ENCODE measurements at regions not wholly inside any gene's neighbourhood (a gene's known extent, or its start where the extent isn't known, plus 50 kb on each side); places are given as distances from the start of the nearest gene placed in this dataset.
"Not testable (repeated sequence)": the region's sequence is repeated elsewhere in the genome, so short reads cannot be mapped to it uniquely, and the experiment has no call there.

DNA sequence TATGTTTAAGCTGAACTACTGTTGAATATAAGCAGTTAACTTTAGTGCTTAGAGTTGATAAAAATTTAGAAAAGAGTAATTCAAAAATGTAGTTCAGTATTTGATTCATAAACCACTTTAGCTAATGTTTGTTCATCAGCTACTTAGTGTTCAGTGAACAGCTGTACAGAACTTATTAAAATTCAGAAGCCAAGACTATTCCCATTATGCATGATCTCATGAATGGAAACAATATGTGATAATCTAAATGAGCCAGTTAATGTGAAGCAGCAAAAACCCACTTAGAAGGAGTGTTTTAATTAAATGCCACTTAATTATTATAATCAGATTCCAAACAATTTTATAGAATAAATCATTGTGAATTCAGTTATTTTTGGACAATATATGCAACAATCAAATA is 92.9 kb upstream of the NEGR1 start:
- Mint-ChIP-seq H3K4me1 (no peaks in the 10 kb centered on the region), H3K9me3 (peaks cover 5% of the 10 kb centered on the region), H3K4me3 (no peak overlapping the region), H3K27ac (no peak overlapping the region), H3K36me3 (no peaks in the 10 kb centered on the region), H3K27me3 (no peaks in the 10 kb centered on the region)
- no peak for DNase-seq
- CTCF ChIA-PET = no interaction called here

DNA sequence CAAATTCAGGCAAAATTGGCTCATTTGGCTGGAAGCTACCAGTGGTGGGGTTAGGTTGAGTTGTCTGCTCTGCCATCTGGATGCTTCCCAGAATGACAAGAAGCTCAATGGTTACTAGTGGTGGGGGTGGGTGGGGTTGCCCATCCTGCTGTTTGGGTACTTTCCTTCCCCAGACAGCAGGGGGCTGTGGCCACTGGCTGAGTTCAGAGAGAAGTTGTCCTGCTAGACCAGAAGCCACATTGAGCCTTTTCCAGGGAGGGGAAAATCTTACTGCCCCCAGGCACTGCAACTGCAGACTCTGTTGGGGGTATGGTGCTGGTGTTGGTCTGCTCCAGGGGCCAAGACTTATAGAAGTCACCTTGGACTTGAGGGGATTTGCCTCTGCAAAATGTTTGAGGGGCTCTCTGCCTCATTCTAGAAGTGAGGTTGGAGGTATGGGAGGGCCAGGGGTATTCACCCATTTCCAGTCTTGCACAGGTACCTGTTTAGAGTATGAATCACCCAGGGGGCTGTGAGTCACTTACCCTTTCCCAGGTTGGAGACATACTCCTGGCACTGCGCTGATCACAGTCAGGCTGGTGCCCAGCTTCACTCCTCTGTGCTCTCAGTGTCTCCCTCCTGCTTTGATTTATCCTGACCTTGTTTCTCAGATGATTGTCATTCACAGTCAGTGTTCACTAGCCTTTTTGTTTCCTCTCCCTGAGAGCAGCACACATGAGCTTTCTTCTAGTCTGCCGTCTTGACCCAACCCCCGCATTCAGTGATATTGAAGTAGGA is 89.1 kb upstream of the NEGR1 start:
- Mint-ChIP-seq H3K27ac (no peak overlapping the region), H3K9me3 (peaks cover 3% of the 10 kb centered on the region), H3K36me3 (no peaks in the 10 kb centered on the region), H3K4me3 (no peak overlapping the region), H3K27me3 (no peaks in the 10 kb centered on the region), H3K4me1 (peaks cover 2% of the 10 kb centered on the region)
- DNase-seq = no peak
- CTCF ChIA-PET = no interaction called here

DNA sequence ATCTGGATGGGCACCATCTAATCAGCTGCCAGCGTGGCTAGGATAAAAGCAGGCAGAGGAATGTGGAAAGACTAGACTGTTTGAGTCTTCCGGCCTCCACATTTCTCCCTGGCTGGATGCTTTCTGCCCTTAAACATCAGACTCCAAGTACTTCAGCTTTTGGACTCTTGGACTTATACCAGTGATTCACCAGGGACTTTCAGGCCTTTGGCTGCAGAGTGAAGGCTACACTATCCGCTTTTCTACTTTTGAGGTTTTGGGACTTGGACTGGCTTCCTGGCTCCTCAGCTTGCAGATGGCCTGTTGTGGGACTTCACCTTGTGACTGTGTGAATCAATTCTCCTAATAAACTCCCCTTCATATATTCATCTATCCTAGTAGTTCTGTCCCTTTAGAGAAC is 88.5 kb upstream of the NEGR1 start:
- H3K27ac Mint-ChIP-seq, H3K4me1 Mint-ChIP-seq, CTCF ChIA-PET, H3K4me3 Mint-ChIP-seq, H3K9me3 Mint-ChIP-seq, DNase-seq, H3K27me3 Mint-ChIP-seq, H3K36me3 Mint-ChIP-seq: not testable (repeated sequence)

DNA sequence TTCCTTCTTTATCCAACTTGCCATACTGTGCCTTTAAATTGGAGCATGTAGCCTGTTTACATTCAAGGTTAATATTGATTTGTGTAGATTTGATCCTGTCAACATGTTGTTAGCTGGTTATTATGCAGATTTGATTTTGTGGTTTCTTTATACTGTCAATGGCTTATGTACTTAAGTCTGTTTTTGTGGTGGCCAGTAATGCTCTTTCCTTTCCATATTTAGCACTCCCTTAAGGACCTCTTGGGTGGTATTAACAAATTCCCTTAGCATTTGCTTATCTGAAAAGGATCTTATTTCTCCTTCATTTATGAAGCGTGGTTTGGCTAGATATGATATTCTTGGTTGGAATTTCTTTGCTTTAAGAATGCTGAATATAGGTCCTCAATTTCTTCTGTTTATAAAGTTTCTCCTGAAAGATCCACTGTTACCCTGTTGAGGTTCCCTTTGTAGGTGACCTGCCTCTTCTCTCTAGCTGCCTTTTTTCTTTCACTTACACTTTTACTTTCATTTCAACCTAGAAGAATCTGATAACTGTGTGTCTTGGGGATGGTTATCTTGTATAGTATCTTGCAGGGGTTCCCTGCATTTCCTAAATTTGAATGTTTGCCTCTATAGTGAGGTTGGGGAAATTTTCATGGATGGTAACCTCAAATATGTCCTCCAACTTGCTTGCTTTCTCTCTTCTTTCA is 86.9 kb upstream of the NEGR1 start:
- Mint-ChIP-seq H3K27me3 (no peaks in the 10 kb centered on the region), H3K4me1 (peaks cover 2% of the 10 kb centered on the region), H3K27ac (no peak overlapping the region), H3K4me3 (no peak overlapping the region), H3K36me3 (no peaks in the 10 kb centered on the region), H3K9me3 (peaks cover 3% of the 10 kb centered on the region)
- CTCF ChIA-PET = no interaction called here
- no peak for DNase-seq

GRCh38 chr1:72366466-72366865 is 84.1 kb upstream of the NEGR1 start:
- Mint-ChIP-seq H3K36me3 (no peaks in the 10 kb centered on the region), H3K9me3 (peaks cover 3% of the 10 kb centered on the region), H3K27ac (no peak overlapping the region), H3K4me1 (peaks cover 2% of the 10 kb centered on the region), H3K4me3 (no peak overlapping the region), H3K27me3 (no peaks in the 10 kb centered on the region)
- CTCF ChIA-PET = no interaction called here
- DNase-seq = no peak

DNA sequence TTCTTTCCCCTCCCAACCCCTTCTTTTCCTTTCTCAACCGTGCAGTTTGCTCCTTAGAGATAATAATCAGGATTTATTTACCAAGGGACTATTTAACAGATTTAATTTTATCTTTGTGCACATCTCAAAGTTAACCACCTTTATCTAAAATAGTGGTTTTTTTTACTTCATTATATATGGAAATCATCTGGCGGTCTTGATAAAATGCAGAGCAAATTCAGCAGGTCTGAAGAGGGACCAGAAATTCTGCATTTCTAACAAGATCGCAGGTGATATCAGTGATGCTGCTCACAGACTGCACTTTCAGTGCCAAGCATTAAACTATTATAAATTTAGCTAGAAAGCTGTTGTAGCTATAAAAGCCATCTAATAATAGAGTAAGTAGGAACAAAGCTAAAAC is 83.4 kb upstream of the NEGR1 start:
- DNase-seq = no peak
- no peak overlapping the region for H3K27ac Mint-ChIP-seq
- H3K9me3 Mint-ChIP-seq = peaks cover 3% of the 10 kb centered on the region
- CTCF ChIA-PET = no interaction called here
- no peaks in the 10 kb centered on the region for H3K36me3 Mint-ChIP-seq
- peaks cover 2% of the 10 kb centered on the region for H3K4me1 Mint-ChIP-seq
- no peaks in the 10 kb centered on the region for H3K27me3 Mint-ChIP-seq
- H3K4me3 Mint-ChIP-seq = no peak overlapping the region

GRCh38 chr1:72362538-72362937 is 80.2 kb upstream of the NEGR1 start:
- Mint-ChIP-seq H3K27ac (no peak overlapping the region), H3K4me1 (no peaks in the 10 kb centered on the region), H3K27me3 (no peaks in the 10 kb centered on the region), H3K36me3 (no peaks in the 10 kb centered on the region), H3K9me3 (no peaks in the 10 kb centered on the region), H3K4me3 (no peak overlapping the region)
- no peak for DNase-seq
- CTCF ChIA-PET = no interaction called here

DNA sequence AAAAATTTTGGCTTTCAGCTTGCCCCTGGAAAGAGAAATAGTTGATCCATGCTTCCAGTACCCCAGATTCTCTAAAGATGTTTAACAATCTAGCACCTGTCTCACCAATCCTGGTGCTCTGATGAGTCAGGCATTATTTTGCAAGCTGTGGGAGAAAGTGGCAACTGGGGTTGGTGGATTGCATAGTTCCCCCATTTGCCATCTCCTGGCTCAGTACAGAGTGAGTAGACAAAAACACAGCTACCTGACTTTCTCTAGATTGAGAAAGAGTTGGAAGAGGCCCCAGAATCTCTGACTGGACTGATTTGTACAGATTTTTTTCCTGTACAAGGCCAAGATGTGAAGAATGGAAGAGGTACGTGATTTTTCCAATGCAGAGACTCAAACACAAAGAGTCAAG is 75.1 kb upstream of the NEGR1 start:
- Mint-ChIP-seq H3K27me3 (no peaks in the 10 kb centered on the region), H3K4me3 (no peak overlapping the region), H3K4me1 (no peaks in the 10 kb centered on the region), H3K9me3 (no peaks in the 10 kb centered on the region), H3K36me3 (no peaks in the 10 kb centered on the region), H3K27ac (no peak overlapping the region)
- DNase-seq = no peak
- CTCF ChIA-PET = no interaction called here

DNA sequence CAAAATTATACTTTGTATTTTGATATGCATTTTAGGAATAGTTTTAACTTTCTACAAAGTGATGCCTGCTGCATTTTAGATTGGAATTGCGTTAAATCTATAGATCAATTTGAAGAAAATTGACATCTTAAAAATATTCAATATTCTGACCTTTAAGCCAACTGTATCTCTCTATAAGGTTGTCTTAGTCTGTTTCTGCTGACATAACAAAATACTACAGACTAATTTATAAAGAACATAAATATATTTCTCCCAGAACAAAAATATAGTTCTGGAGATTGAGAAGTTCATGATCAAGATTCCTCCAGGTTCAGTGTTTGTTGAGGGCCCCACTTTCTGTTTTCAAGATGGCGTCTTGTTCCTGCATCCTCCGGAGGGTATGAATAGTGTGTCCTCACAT is 73.6 kb upstream of the NEGR1 start:
- CTCF ChIA-PET = no interaction called here
- Mint-ChIP-seq H3K4me1 (no peaks in the 10 kb centered on the region), H3K27ac (no peak overlapping the region), H3K9me3 (no peaks in the 10 kb centered on the region), H3K4me3 (no peak overlapping the region), H3K36me3 (no peaks in the 10 kb centered on the region), H3K27me3 (no peaks in the 10 kb centered on the region)
- no peak for DNase-seq

- Mint-ChIP-seq H3K9me3 (no peaks in the 10 kb centered on the region), H3K27me3 (no peaks in the 10 kb centered on the region), H3K27ac (no peak overlapping the region), H3K4me3 (no peak overlapping the region), H3K36me3 (no peaks in the 10 kb centered on the region), H3K4me1 (no peaks in the 10 kb centered on the region)
- DNase-seq = no peak
- CTCF ChIA-PET = no interaction called here
These were observed 59.3 kb upstream of the NEGR1 start for GRCh38 chr1:72341661-72342060.

DNA sequence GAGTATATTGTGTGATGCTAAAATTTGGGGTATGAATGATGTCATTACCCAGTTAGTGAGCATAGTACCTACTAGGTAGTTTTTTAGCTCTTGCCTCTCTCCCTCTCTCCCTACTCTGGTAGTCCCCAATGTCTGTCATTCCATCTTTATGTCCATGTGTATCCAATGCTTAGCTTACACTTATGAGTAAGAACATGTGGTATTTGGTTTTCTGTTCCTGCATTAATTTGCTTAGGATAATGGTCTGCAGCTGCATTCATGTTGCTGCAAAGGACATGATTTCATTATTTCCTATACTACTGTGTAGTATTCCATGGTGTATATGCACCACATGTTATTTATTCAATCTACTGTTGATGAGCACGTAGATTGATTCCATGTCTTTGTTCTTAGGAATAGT is 54.4 kb upstream of the NEGR1 start:
- Mint-ChIP-seq H3K4me1 (no peaks in the 10 kb centered on the region), H3K27me3 (no peaks in the 10 kb centered on the region), H3K27ac (no peak overlapping the region), H3K36me3 (no peaks in the 10 kb centered on the region), H3K9me3 (no peaks in the 10 kb centered on the region), H3K4me3 (no peak overlapping the region)
- CTCF ChIA-PET = no interaction called here
- DNase-seq = no peak

Data from activated naive CD4-positive, alpha-beta T cell treated with anti-CD3 and anti-CD28 coated beads, Interleukin-2, amount 10 ng/mL, durations not matched to agents 7 days and 5 days (primary cell).